Hematopoietic multipotent progenitor cell treated with erythropoietin and hydrocortisone succinate and interleukin-3 and kit ligand, for 15 days (in vitro differentiated cells): ENCODE measurements at regions not wholly inside any gene's neighbourhood (a gene's known extent, or its start where the extent isn't known, plus 50 kb on each side); places are given as distances from the start of the nearest gene placed in this dataset.
"Not testable (repeated sequence)": the region's sequence is repeated elsewhere in the genome, so short reads cannot be mapped to it uniquely, and the experiment has no call there.

Experiments used
- DNase-seq: peaks from one replicate; pipeline ENCODE4 v3.0.0-alpha.2; 2015; ENCODE audit warnings: low spot score

- DNase-seq = no peak
Measured at GRCh38 chr10:7108141-7108540, 302.7 kb downstream of the SFMBT2 start.

GRCh38 chr10:7107285-7107684, 303.5 kb downstream of the SFMBT2 start:
- DNase-seq = no peak

GRCh38 chr10:7104379-7104778, 306.5 kb downstream of the SFMBT2 start:
- DNase-seq = not testable (repeated sequence)

- DNase-seq = no peak
Measured at GRCh38 chr10:7102557-7103349, 308.1 kb downstream of the SFMBT2 start.

GRCh38 chr10:7102084-7102483, 308.8 kb downstream of the SFMBT2 start:
- no peak for DNase-seq

- DNase-seq = no peak
Measured at GRCh38 chr10:7101451-7101850, 309.4 kb downstream of the SFMBT2 start.

- no peak for DNase-seq
Measured at GRCh38 chr10:7100032-7100702, 310.7 kb downstream of the SFMBT2 start.

GRCh38 chr10:7098160-7098762, 312.6 kb downstream of the SFMBT2 start:
- DNase-seq = no peak

- no peak for DNase-seq
Measured at GRCh38 chr10:7094781-7095180, 316.1 kb downstream of the SFMBT2 start.

GRCh38 chr10:7093368-7093767, 317.5 kb downstream of the SFMBT2 start:
- no peak for DNase-seq

- DNase-seq = no peak
Measured at GRCh38 chr10:7092603-7093002, 318.2 kb downstream of the SFMBT2 start.

- DNase-seq = no peak
Measured at GRCh38 chr10:7090529-7090928, 320.3 kb downstream of the SFMBT2 start.

GRCh38 chr10:7085913-7086589, 324.8 kb downstream of the SFMBT2 start:
- no peak for DNase-seq

- DNase-seq = no peak
Measured at GRCh38 chr10:7085147-7085912, 325.5 kb downstream of the SFMBT2 start.

GRCh38 chr10:7084280-7085005, 326.4 kb downstream of the SFMBT2 start:
- DNase-seq = no peak

GRCh38 chr10:7082967-7083366, 327.9 kb downstream of the SFMBT2 start:
- no peak for DNase-seq

GRCh38 chr10:7077880-7078279, 333.0 kb downstream of the SFMBT2 start:
- no peak for DNase-seq

- no peak for DNase-seq
Measured at GRCh38 chr10:7075851-7076250, 335.0 kb downstream of the SFMBT2 start.

- no peak for DNase-seq
Measured at GRCh38 chr10:7075110-7075509, 335.7 kb downstream of the SFMBT2 start.

- DNase-seq = no peak
Measured at GRCh38 chr10:7071421-7071820, 339.4 kb downstream of the SFMBT2 start.

- no peak for DNase-seq
Measured at GRCh38 chr10:7070950-7071349, 339.9 kb downstream of the SFMBT2 start.
